C4-2B (cell line): ENCODE measurements at regions not wholly inside any gene's neighbourhood (a gene's known extent, or its start where the extent isn't known, plus 50 kb on each side); places are given as distances from the start of the nearest gene placed in this dataset.

ENCODE experiments used
- H3K27ac ChIP-seq: fragments of 450-650 bp; 2 replicates; pipeline ENCODE4 v1.5.1; 2017
- CTCF ChIP-seq: fragments of 450-650 bp; conservative IDR thresholded peaks from 2 replicates; pipeline ENCODE4 v1.5.1; 2017; ENCODE audit warnings: mild to moderate bottlenecking
- ZFX ChIP-seq: fragments of 450-650 bp; IDR thresholded peaks from 2 replicates; pipeline ENCODE4 v1.6.1; 2017

- no peak overlapping the region for H3K27ac ChIP-seq
- TF ChIP-seq ZFX: no peak
- TF ChIP-seq CTCF: no peak
These were observed 644.5 kb downstream of the NPHP4 start for GRCh38 chr1:5347726-5348125.

- H3K27ac ChIP-seq: no peak overlapping the region
- TF ChIP-seq ZFX: no peak
- no peak for TF ChIP-seq CTCF
These were observed 646.7 kb downstream of the NPHP4 start for GRCh38 chr1:5345556-5345955.

GRCh38 chr1:5343256-5344020, 648.8 kb downstream of the NPHP4 start:
- H3K27ac ChIP-seq: no peak overlapping the region
- TF ChIP-seq ZFX (no peak), CTCF (no peak)

- TF ChIP-seq ZFX (no peak), CTCF (no peak)
These were observed 649.4 kb downstream of the NPHP4 start for GRCh38 chr1:5342830-5343229.

GRCh38 chr1:5342172-5342571, 650.1 kb downstream of the NPHP4 start:
- TF ChIP-seq CTCF (no peak), ZFX (no peak)
- H3K27ac ChIP-seq: no peak overlapping the region

More at GRCh38 chr1:5342830-5343229, 649.4 kb downstream of the NPHP4 start:
- no peak overlapping the region for H3K27ac ChIP-seq

GRCh38 chr1:5341471-5341870, 650.8 kb downstream of the NPHP4 start:
- TF ChIP-seq ZFX: no peak
- H3K27ac ChIP-seq: no peak overlapping the region

- H3K27ac ChIP-seq: no peak overlapping the region
- TF ChIP-seq CTCF: no peak
- no peak for TF ChIP-seq ZFX
These were observed 651.6 kb downstream of the NPHP4 start for GRCh38 chr1:5340560-5341130.

GRCh38 chr1:5338466-5338865, 653.8 kb downstream of the NPHP4 start:
- TF ChIP-seq CTCF (no peak), ZFX (no peak)
- no peak overlapping the region for H3K27ac ChIP-seq
